Thyroid gland (tissue), 4 donors: ENCODE measurements at regions not wholly inside any gene's neighbourhood (a gene's known extent, or its start where the extent isn't known, plus 50 kb on each side); places are given as distances from the start of the nearest gene placed in this dataset.

Experiments used
- DNase-seq, 2 donors: peaks; one replicate each; pipeline ENCODE4 v3.0.0-alpha.2; 2019
- H3K27ac ChIP-seq, 3 donors: fragments of 200-600 bp; sonication (generic); 1 replicate in 2 of 3; 2 replicates in 1 of 3; pipeline ENCODE4 v1.5.1; 2016 to 2019; ENCODE audit warnings: mild to moderate bottlenecking in 1 of 3, moderate library complexity in 1 of 3
- H3K27me3 ChIP-seq: fragments of 200-600 bp; sonication (generic); one replicate; pipeline ENCODE4 v1.5.1; 2019
- H3K36me3 ChIP-seq, 2 donors: fragments of 200-600 bp; sonication (generic); one replicate each; pipeline ENCODE4 v1.5.1; 2016 to 2019
- H3K4me1 ChIP-seq, 2 donors: fragments of 200-600 bp; sonication (generic); one replicate each; pipeline ENCODE4 v1.5.1; 2017 to 2019
- H3K4me3 ChIP-seq, 3 donors: fragments of 200-600 bp; sonication (generic); replicated peaks in 1 of 3; 1 replicate in 2 of 3; 2 replicates in 1 of 3; pipeline ENCODE4 v1.5.1; 2016; ENCODE audit warnings: mild to moderate bottlenecking in 1 of 3
- H3K9me3 ChIP-seq: fragments of 200-600 bp; sonication (generic); one replicate; pipeline ENCODE4 v1.5.1; 2017
- CTCF ChIP-seq, 6 experiments: fragments of 200-600 bp in 3 of 6; fragments of 450-650 bp in 3 of 6; sonication (generic) in 3 of 6; IDR thresholded peaks; one replicate each; pipeline ENCODE4 v1.5.1; 2016 to 2019; ENCODE audit warnings: antibody characterized with exemption in 6 of 6, mild to moderate bottlenecking in 2 of 6, inconsistent platforms in 1 of 6, moderate library complexity in 1 of 6
- POLR2A ChIP-seq, 2 donors: fragments of 450-650 bp; IDR thresholded peaks; one replicate each; pipeline ENCODE4 v1.6.1; 2017; ENCODE audit warnings: antibody characterized with exemption in 2 of 2, mild to moderate bottlenecking in 2 of 2, moderate library complexity in 1 of 2
- WGBS, 2 donors: methylation state at CpG; one replicate each; pipeline ENCODE4 v1.1.5; 2017; 5-methylcytosine and 5-hydroxymethylcytosine counted together
- intact Hi-C: fragments of 100-400 bp; cut with DNase I; formaldehyde crosslinking; loops from one replicate; pipeline ENCODE4 v1.15.1; 2023

- no peak overlapping the region for H3K27ac ChIP-seq
- no peaks in the 10 kb centered on the region for H3K36me3 ChIP-seq
- H3K4me3 ChIP-seq = no peak overlapping the region
- WGBS, 2 donors = 71 to 81% methylated on average over 16 of the region's 16 CpGs
- intact Hi-C loops = no loop called here
- TF ChIP-seq CTCF (IDR thresholded peaks at IDR 0.05) (no peak), POLR2A (IDR thresholded peaks at IDR 0.05) (no peak)
- H3K27me3 ChIP-seq = no peaks in the 10 kb centered on the region
- DNase-seq = no peak
- no peaks in the 10 kb centered on the region for H3K4me1 ChIP-seq
- H3K9me3 ChIP-seq = no peaks in the 10 kb centered on the region
Measured at GRCh38 chr10:125468278-125468677, 214.7 kb downstream of the TEX36 start.

- TF ChIP-seq POLR2A (IDR thresholded peaks at IDR 0.05) = no peak
- TF ChIP-seq CTCF (IDR thresholded peaks at IDR 0.05) = no peak
- DNase-seq = no peak
- no peak overlapping the region for H3K4me3 ChIP-seq
- H3K27me3 ChIP-seq = no peaks in the 10 kb centered on the region
- intact Hi-C loops = no loop called here
- H3K27ac ChIP-seq = no peak overlapping the region
- H3K4me1 ChIP-seq = no peaks in the 10 kb centered on the region
- WGBS, 2 donors = 95 to 96% methylated on average over 1 of the region's 1 CpG
- no peaks in the 10 kb centered on the region for H3K36me3 ChIP-seq
- H3K9me3 ChIP-seq = no peaks in the 10 kb centered on the region
Measured at GRCh38 chr10:125466685-125467084, 216.3 kb downstream of the TEX36 start.

- 87 to 89% methylated on average over 2 of the region's 2 CpGs for WGBS, 2 donors
- Histone ChIP-seq H3K27me3 (no peaks in the 10 kb centered on the region), H3K36me3 (no peaks in the 10 kb centered on the region), H3K27ac (no peak overlapping the region), H3K4me3 (no peak overlapping the region), H3K4me1 (no peaks in the 10 kb centered on the region), H3K9me3 (no peaks in the 10 kb centered on the region)
- DNase-seq = no peak
- intact Hi-C loops = no loop called here
- TF ChIP-seq CTCF (IDR thresholded peaks at IDR 0.05) = no peak
- no peak for TF ChIP-seq POLR2A (IDR thresholded peaks at IDR 0.05)
Measured at GRCh38 chr10:125462845-125463244, 220.1 kb downstream of the TEX36 start.

GRCh38 chr10:125460326-125460725 lies 222.6 kb downstream of the TEX36 start:
- intact Hi-C loops = no loop called here
- H3K4me1 ChIP-seq = peaks cover 5 to 15% of the 10 kb centered on the region in 2 donors
- no peaks in the 10 kb centered on the region for H3K9me3 ChIP-seq
- H3K36me3 ChIP-seq = no peaks in the 10 kb centered on the region
- H3K27ac ChIP-seq = no peak overlapping the region
- TF ChIP-seq POLR2A (IDR thresholded peaks at IDR 0.05) (no peak), CTCF (IDR thresholded peaks at IDR 0.05) (no peak)
- 96 to 97% methylated on average over 4 of the region's 4 CpGs for WGBS, 2 donors
- H3K4me3 ChIP-seq = no peak overlapping the region
- no peaks in the 10 kb centered on the region for H3K27me3 ChIP-seq
- DNase-seq = no peak

- Histone ChIP-seq H3K27me3 (no peaks in the 10 kb centered on the region), H3K9me3 (no peaks in the 10 kb centered on the region), H3K27ac (no peak overlapping the region), H3K36me3 (no peaks in the 10 kb centered on the region), H3K4me1 (peaks cover 5 to 15% of the 10 kb centered on the region in 2 donors), H3K4me3 (no peak overlapping the region)
- TF ChIP-seq CTCF (IDR thresholded peaks at IDR 0.05) = no peak
- TF ChIP-seq POLR2A (IDR thresholded peaks at IDR 0.05) = no peak
- intact Hi-C loops = no loop called here
- 24 to 33% methylated on average over 5 of the region's 5 CpGs for WGBS, 2 donors
- DNase-seq = no peak
Measured at GRCh38 chr10:125457406-125457805, 225.6 kb downstream of the TEX36 start.
